G401 (cell line): ENCODE measurements at regions not wholly inside any gene's neighbourhood (a gene's known extent, or its start where the extent isn't known, plus 50 kb on each side); places are given as distances from the start of the nearest gene placed in this dataset.
"Not testable (repeated sequence)": the region's sequence is repeated elsewhere in the genome, so short reads cannot be mapped to it uniquely, and the experiment has no call there.

Experiments
- DNase-seq: peaks from one replicate; pipeline ENCODE4 v3.0.0-alpha.2; 2015; ENCODE audit warnings: low spot score
- in situ Hi-C: cut with HindIII; loops from 2 replicates; pipeline ENCODE4 v1.10.0; 2016; ENCODE audit warnings: low sequenced_read_pairs, mixed read lengths

GRCh38 chr15:98347866-98348265 lies 300.5 kb upstream of the IGF1R start:
- no peak for DNase-seq
- in situ Hi-C loops = no loop called here

DNA sequence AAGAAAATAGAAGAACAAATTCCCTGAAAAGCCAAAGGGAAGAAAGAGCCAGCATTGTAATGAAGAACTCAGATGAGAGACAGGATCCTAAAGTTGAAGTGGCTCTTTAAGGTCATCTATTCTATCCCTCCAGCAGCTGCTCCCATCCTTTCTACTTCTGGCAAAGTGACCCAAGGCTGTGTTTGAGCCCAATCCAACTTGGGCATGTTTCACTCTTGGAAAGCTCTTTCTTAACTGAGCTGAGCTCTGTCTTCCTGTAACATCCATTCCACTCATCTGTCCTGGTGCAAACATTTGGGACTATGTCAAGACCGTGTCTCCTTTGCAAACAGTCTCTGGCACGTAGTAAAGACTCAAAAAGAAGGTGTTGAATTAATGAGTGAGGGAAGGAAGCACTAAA lies 298.1 kb upstream of the IGF1R start:
- no peak for DNase-seq

DNA sequence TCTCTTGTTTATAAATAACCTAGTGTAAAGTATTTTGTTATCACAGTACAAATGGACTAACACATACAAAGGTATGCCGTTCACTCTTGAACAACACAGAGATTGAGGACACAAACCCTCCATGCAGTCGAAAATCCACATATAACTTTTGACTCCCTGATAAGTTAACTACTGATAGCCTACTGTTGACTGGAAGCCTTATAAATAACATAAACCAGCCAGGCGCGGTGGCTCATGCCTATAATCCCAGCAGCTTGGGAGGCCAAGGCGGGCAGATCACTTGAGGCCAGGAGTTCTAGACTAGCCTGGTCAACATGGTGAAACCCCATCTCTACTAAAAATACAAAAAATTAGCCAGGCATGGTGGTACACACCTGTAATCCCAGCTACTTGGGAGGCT lies 290.1 kb upstream of the IGF1R start:
- DNase-seq, in situ Hi-C loops: not testable (repeated sequence)

More for the DNA sequence above, 298.1 kb upstream of the IGF1R start:
- in situ Hi-C loops = no loop called here

DNA sequence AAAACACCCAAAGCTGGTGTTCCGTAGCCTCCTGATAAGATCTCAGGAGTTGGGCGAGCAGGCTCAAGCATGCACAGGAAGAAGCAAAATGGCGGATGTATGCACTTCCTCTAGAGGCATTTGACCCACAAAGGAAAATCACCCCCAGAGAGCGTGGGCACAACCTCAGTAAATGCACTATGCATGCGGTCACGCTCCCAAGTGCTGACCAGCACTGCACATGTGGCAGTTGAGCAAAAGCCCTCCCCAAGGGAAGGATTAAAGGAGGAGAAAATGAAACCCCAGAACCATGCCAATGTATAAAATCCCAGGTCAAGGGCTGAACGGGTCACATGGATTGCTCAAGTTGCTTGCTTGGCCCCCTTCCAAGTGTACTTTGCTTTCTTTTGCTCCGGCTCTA lies 289.4 kb upstream of the IGF1R start:
- in situ Hi-C loops = no loop called here
- no peak for DNase-seq

GRCh38 chr15:98363416-98363815 lies 284.9 kb upstream of the IGF1R start:
- in situ Hi-C loops = no loop called here
- no peak for DNase-seq

GRCh38 chr15:98363955-98364354 lies 284.4 kb upstream of the IGF1R start:
- in situ Hi-C loops = no loop called here
- no peak for DNase-seq

- in situ Hi-C loops = no loop called here
- DNase-seq = no peak
Measured at GRCh38 chr15:98369081-98369716, 279.1 kb upstream of the IGF1R start.

GRCh38 chr15:98375513-98376340 lies 272.6 kb upstream of the IGF1R start:
- in situ Hi-C loops = no loop called here
- no peak for DNase-seq

GRCh38 chr15:98380721-98381120 lies 267.6 kb upstream of the IGF1R start:
- DNase-seq = no peak
- in situ Hi-C loops = no loop called here

DNA sequence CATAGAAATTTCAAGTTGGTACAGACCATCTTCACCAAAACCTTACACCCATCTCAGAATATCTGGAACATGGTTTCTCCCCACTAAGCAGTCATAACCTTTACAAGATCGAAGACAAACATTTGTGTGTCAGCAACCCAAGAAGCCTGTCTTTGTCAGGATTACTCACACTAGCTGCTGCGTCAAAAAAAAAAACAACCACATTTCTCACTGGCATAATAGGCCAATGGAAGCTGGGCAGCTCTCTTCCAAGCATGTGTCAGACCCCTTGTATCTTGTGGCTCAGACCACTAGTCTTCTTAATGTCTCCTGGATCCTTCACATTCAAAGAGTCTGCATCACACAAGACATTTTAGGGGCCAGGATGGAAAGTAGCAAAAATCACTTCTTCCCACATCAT lies 266.9 kb upstream of the IGF1R start:
- in situ Hi-C loops = no loop called here
- no peak for DNase-seq

GRCh38 chr15:98382139-98382538 lies 266.2 kb upstream of the IGF1R start:
- in situ Hi-C loops = no loop called here
- DNase-seq = no peak

GRCh38 chr15:98383571-98383970 lies 264.8 kb upstream of the IGF1R start:
- no peak for DNase-seq
- in situ Hi-C loops = no loop called here

- in situ Hi-C loops = no loop called here
- DNase-seq = no peak
Measured at GRCh38 chr15:98384328-98385029, 263.9 kb upstream of the IGF1R start.

- in situ Hi-C loops = no loop called here
- no peak for DNase-seq
Measured at GRCh38 chr15:98385752-98386381, 262.5 kb upstream of the IGF1R start.

DNA sequence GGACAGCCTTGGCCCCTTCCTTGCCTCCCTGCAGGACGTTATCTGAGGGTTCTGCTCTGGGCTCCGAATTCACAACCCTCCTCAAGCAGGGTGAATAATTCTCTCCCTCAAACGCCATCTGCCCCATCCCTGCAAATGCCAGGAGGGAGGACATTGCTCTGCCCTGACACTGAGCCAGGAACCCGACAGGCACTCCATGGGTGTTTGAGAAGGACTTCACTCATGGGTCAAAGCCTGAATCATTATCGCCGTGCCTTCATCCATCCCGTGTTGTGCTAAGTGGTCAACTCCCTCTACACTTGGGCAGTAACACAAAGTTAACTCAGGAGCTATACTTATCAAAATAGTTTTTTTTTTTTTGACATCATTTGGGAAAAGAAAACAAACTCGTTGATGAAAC lies 261.8 kb upstream of the IGF1R start:
- no peak for DNase-seq
- in situ Hi-C loops = no loop called here

- DNase-seq = no peak
- in situ Hi-C loops = no loop called here
Measured at GRCh38 chr15:98387866-98388265, 260.5 kb upstream of the IGF1R start.

- DNase-seq = no peak
- in situ Hi-C loops = no loop called here
Measured at GRCh38 chr15:98390946-98391530, 257.3 kb upstream of the IGF1R start.

GRCh38 chr15:98391568-98391967 lies 256.8 kb upstream of the IGF1R start:
- DNase-seq = no peak
- in situ Hi-C loops = no loop called here

DNA sequence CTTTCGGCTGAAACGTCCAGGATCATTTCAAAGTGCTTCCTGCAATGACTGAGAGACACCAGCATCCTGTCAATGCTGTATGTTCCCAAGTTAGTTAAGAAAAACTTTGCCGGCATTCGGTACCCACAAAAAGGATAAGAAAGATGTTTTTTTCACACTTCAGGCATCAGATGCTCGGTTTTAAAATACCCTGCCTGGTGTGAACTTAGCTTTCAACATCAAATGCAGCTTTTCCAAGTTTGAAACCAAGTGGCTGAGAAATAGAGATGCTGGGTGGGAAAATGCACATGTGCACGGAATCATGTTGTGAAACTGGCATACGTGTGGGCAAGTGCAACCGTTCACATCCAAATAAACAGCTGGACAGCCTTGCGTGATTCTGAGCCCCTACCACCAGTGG lies 254.9 kb upstream of the IGF1R start:
- in situ Hi-C loops = no loop called here
- DNase-seq = no peak

GRCh38 chr15:98394546-98394945 lies 253.8 kb upstream of the IGF1R start:
- DNase-seq = no peak
- in situ Hi-C loops = no loop called here
